Activated CD8-positive, alpha-beta memory T cell treated with anti-CD3 and anti-CD28 coated beads, Interleukin-2, amount 10 ng/mL, durations not matched to agents 7 days and 5 days (primary cell): ENCODE measurements at regions not wholly inside any gene's neighbourhood (a gene's known extent, or its start where the extent isn't known, plus 50 kb on each side); places are given as distances from the start of the nearest gene placed in this dataset.

Experiments
- ATAC-seq: fragments of 150-1000 bp; cut with Tn5 transposase; one replicate; pipeline ENCODE4 v1.10.0; 2021; ENCODE audit warnings: moderate library complexity
- CTCF ChIA-PET: fragments of 350-600 bp; sonication (Branson Sonifier 250); formaldehyde crosslinking; loops from one replicate; lab custom pipeline; 2021; ENCODE audit warnings: antibody characterized with exemption; lab: Charles Lee
- DNase-seq: peaks from one replicate; pipeline ENCODE4 v3.0.0-alpha.2; 2020
- H3K27ac Mint-ChIP-seq: one replicate; pipeline ENCODE4 v1.8.0; 2021; ENCODE audit warnings: mild to moderate bottlenecking, mixed read lengths
- H3K27me3 Mint-ChIP-seq: one replicate; pipeline ENCODE4 v1.8.0; 2021; ENCODE audit warnings: mixed read lengths
- H3K36me3 Mint-ChIP-seq: one replicate; pipeline ENCODE4 v1.8.0; 2021; ENCODE audit warnings: mild to moderate bottlenecking, mixed read lengths
- H3K4me1 Mint-ChIP-seq: one replicate; pipeline ENCODE4 v1.8.0; 2021; ENCODE audit warnings: mixed read lengths
- H3K4me3 Mint-ChIP-seq: one replicate; pipeline ENCODE4 v1.8.0; 2021; ENCODE audit warnings: mild to moderate bottlenecking, moderate library complexity, mixed read lengths
- H3K9me3 Mint-ChIP-seq: one replicate; pipeline ENCODE4 v1.8.0; 2022; ENCODE audit warnings: low read depth, mixed read lengths

- H3K9me3 Mint-ChIP-seq = peaks cover 8% of the 10 kb centered on the region
- H3K27ac Mint-ChIP-seq = no peak overlapping the region
- CTCF ChIA-PET = no interaction called here
- no peaks in the 10 kb centered on the region for H3K36me3 Mint-ChIP-seq
- H3K27me3 Mint-ChIP-seq = no peaks in the 10 kb centered on the region
- ATAC-seq = no peak
- no peak overlapping the region for H3K4me3 Mint-ChIP-seq
- no peak for DNase-seq
- H3K4me1 Mint-ChIP-seq = no peaks in the 10 kb centered on the region
These were observed 378.3 kb downstream of the PBX1 start for GRCh38 chr1:164937291-164937690.

- DNase-seq = no peak
- Mint-ChIP-seq H3K27ac (no peak overlapping the region), H3K27me3 (no peaks in the 10 kb centered on the region), H3K4me1 (no peaks in the 10 kb centered on the region), H3K36me3 (no peaks in the 10 kb centered on the region), H3K4me3 (no peak overlapping the region), H3K9me3 (peaks cover 4% of the 10 kb centered on the region)
- CTCF ChIA-PET = no interaction called here
- no peak for ATAC-seq
These were observed 373.6 kb downstream of the PBX1 start for GRCh38 chr1:164932580-164932979.

GRCh38 chr1:164930833-164931232, 371.8 kb downstream of the PBX1 start:
- no peak for DNase-seq
- Mint-ChIP-seq H3K36me3 (no peaks in the 10 kb centered on the region), H3K27me3 (no peaks in the 10 kb centered on the region), H3K4me3 (no peak overlapping the region), H3K9me3 (peaks cover 4% of the 10 kb centered on the region), H3K4me1 (no peaks in the 10 kb centered on the region), H3K27ac (no peak overlapping the region)
- CTCF ChIA-PET = no interaction called here
- no peak for ATAC-seq

GRCh38 chr1:164930241-164930640, 371.3 kb downstream of the PBX1 start:
- CTCF ChIA-PET = no interaction called here

GRCh38 chr1:164928232-164928812, 369.3 kb downstream of the PBX1 start:
- Mint-ChIP-seq H3K9me3 (peaks cover under 1% of the 10 kb centered on the region), H3K4me3 (no peak overlapping the region)
- CTCF ChIA-PET = no interaction called here

More at GRCh38 chr1:164930241-164930640, 371.3 kb downstream of the PBX1 start:
- H3K9me3 Mint-ChIP-seq = peaks cover 4% of the 10 kb centered on the region
- no peak overlapping the region for H3K4me3 Mint-ChIP-seq
- DNase-seq (no peak), ATAC-seq (no peak)
- H3K36me3 Mint-ChIP-seq = no peaks in the 10 kb centered on the region
- H3K4me1 Mint-ChIP-seq = no peaks in the 10 kb centered on the region
- H3K27me3 Mint-ChIP-seq = no peaks in the 10 kb centered on the region
- H3K27ac Mint-ChIP-seq = no peak overlapping the region

GRCh38 chr1:164926107-164926506, 367.1 kb downstream of the PBX1 start:
- Mint-ChIP-seq H3K9me3 (no peaks in the 10 kb centered on the region), H3K4me3 (no peak overlapping the region), H3K27me3 (no peaks in the 10 kb centered on the region), H3K4me1 (no peaks in the 10 kb centered on the region), H3K27ac (no peak overlapping the region), H3K36me3 (no peaks in the 10 kb centered on the region)
- ATAC-seq (no peak), DNase-seq (no peak)
- CTCF ChIA-PET = no interaction called here

More at GRCh38 chr1:164928232-164928812, 369.3 kb downstream of the PBX1 start:
- DNase-seq (no peak), ATAC-seq (no peak)
- no peaks in the 10 kb centered on the region for H3K4me1 Mint-ChIP-seq
- H3K27me3 Mint-ChIP-seq = no peaks in the 10 kb centered on the region
- H3K27ac Mint-ChIP-seq = no peak overlapping the region
- H3K36me3 Mint-ChIP-seq = no peaks in the 10 kb centered on the region

GRCh38 chr1:164922585-164922984, 363.6 kb downstream of the PBX1 start:
- no peak overlapping the region for H3K4me3 Mint-ChIP-seq
- no peaks in the 10 kb centered on the region for H3K27me3 Mint-ChIP-seq
- CTCF ChIA-PET = no interaction called here
- ATAC-seq (no peak), DNase-seq (no peak)
- H3K9me3 Mint-ChIP-seq = no peaks in the 10 kb centered on the region
- no peaks in the 10 kb centered on the region for H3K36me3 Mint-ChIP-seq
- no peaks in the 10 kb centered on the region for H3K4me1 Mint-ChIP-seq
- H3K27ac Mint-ChIP-seq = no peak overlapping the region

GRCh38 chr1:164921493-164921892, 362.5 kb downstream of the PBX1 start:
- CTCF ChIA-PET = no interaction called here
- Mint-ChIP-seq H3K36me3 (no peaks in the 10 kb centered on the region), H3K4me1 (no peaks in the 10 kb centered on the region)

GRCh38 chr1:164918140-164918539, 359.2 kb downstream of the PBX1 start:
- Mint-ChIP-seq H3K36me3 (no peaks in the 10 kb centered on the region), H3K4me1 (no peaks in the 10 kb centered on the region), H3K9me3 (no peaks in the 10 kb centered on the region), H3K27me3 (no peaks in the 10 kb centered on the region), H3K4me3 (no peak overlapping the region), H3K27ac (no peak overlapping the region)
- DNase-seq (no peak), ATAC-seq (no peak)
- CTCF ChIA-PET = no interaction called here

More at GRCh38 chr1:164921493-164921892, 362.5 kb downstream of the PBX1 start:
- no peak for DNase-seq
- no peak for ATAC-seq
- no peaks in the 10 kb centered on the region for H3K27me3 Mint-ChIP-seq
- H3K4me3 Mint-ChIP-seq = no peak overlapping the region
- no peaks in the 10 kb centered on the region for H3K9me3 Mint-ChIP-seq
- H3K27ac Mint-ChIP-seq = no peak overlapping the region

GRCh38 chr1:164914208-164914607, 355.2 kb downstream of the PBX1 start:
- H3K27me3 Mint-ChIP-seq = no peaks in the 10 kb centered on the region
- no peaks in the 10 kb centered on the region for H3K36me3 Mint-ChIP-seq
- no peak overlapping the region for H3K4me3 Mint-ChIP-seq
- no peaks in the 10 kb centered on the region for H3K4me1 Mint-ChIP-seq
- CTCF ChIA-PET = no interaction called here
- ATAC-seq (no peak), DNase-seq (no peak)
- H3K27ac Mint-ChIP-seq = no peak overlapping the region
- peaks cover 2% of the 10 kb centered on the region for H3K9me3 Mint-ChIP-seq

GRCh38 chr1:164912290-164912689, 353.3 kb downstream of the PBX1 start:
- DNase-seq = no peak
- CTCF ChIA-PET = no interaction called here
- no peaks in the 10 kb centered on the region for H3K36me3 Mint-ChIP-seq
- H3K27me3 Mint-ChIP-seq = no peaks in the 10 kb centered on the region
- peaks cover 2% of the 10 kb centered on the region for H3K9me3 Mint-ChIP-seq
- no peaks in the 10 kb centered on the region for H3K4me1 Mint-ChIP-seq
- H3K27ac Mint-ChIP-seq = no peak overlapping the region
- no peak for ATAC-seq
- no peak overlapping the region for H3K4me3 Mint-ChIP-seq

- H3K36me3 Mint-ChIP-seq = no peaks in the 10 kb centered on the region
- no peak overlapping the region for H3K27ac Mint-ChIP-seq
- H3K4me1 Mint-ChIP-seq = no peaks in the 10 kb centered on the region
- CTCF ChIA-PET = no interaction called here
- H3K9me3 Mint-ChIP-seq = peaks cover 2% of the 10 kb centered on the region
- no peaks in the 10 kb centered on the region for H3K27me3 Mint-ChIP-seq
- DNase-seq (no peak), ATAC-seq (no peak)
- no peak overlapping the region for H3K4me3 Mint-ChIP-seq
These were observed 351.7 kb downstream of the PBX1 start for GRCh38 chr1:164910671-164911070.

- H3K27ac Mint-ChIP-seq = no peak overlapping the region
- H3K27me3 Mint-ChIP-seq = no peaks in the 10 kb centered on the region
- ATAC-seq = no peak
- peaks cover 2% of the 10 kb centered on the region for H3K9me3 Mint-ChIP-seq
- H3K36me3 Mint-ChIP-seq = no peaks in the 10 kb centered on the region
- no peaks in the 10 kb centered on the region for H3K4me1 Mint-ChIP-seq
- H3K4me3 Mint-ChIP-seq = no peak overlapping the region
- CTCF ChIA-PET = no interaction called here
- DNase-seq = no peak
These were observed 348.7 kb downstream of the PBX1 start for GRCh38 chr1:164907666-164908065.

- Mint-ChIP-seq H3K36me3 (no peaks in the 10 kb centered on the region), H3K27me3 (no peaks in the 10 kb centered on the region), H3K27ac (no peak overlapping the region)
These were observed 346.9 kb downstream of the PBX1 start for GRCh38 chr1:164905869-164906268.

GRCh38 chr1:164902491-164902890, 343.5 kb downstream of the PBX1 start:
- H3K27me3 Mint-ChIP-seq = no peaks in the 10 kb centered on the region
- CTCF ChIA-PET = no interaction called here
- no peak for ATAC-seq
- H3K27ac Mint-ChIP-seq = no peak overlapping the region
- H3K36me3 Mint-ChIP-seq = no peaks in the 10 kb centered on the region
- no peak overlapping the region for H3K4me3 Mint-ChIP-seq
- H3K9me3 Mint-ChIP-seq = no peaks in the 10 kb centered on the region
- H3K4me1 Mint-ChIP-seq = no peaks in the 10 kb centered on the region
- DNase-seq = no peak

More at GRCh38 chr1:164905869-164906268, 346.9 kb downstream of the PBX1 start:
- CTCF ChIA-PET = no interaction called here
- Mint-ChIP-seq H3K4me1 (no peaks in the 10 kb centered on the region), H3K9me3 (no peaks in the 10 kb centered on the region), H3K4me3 (no peak overlapping the region)
- ATAC-seq (no peak), DNase-seq (no peak)
